Psoas muscle (tissue), 7 donors: ENCODE measurements at regions not wholly inside any gene's neighbourhood (a gene's known extent, or its start where the extent isn't known, plus 50 kb on each side); places are given as distances from the start of the nearest gene placed in this dataset.

Experiments
- ATAC-seq, 4 donors: fragments of 200-7000 bp; cut with Tn5 transposase; one replicate each; pipeline ENCODE4 v1.9.1; 2020; ENCODE audit warnings: moderate library complexity in 3 of 4, mild to moderate bottlenecking in 2 of 4
- DNase-seq, 2 donors: peaks; one replicate each; pipeline ENCODE4 v3.0.0-alpha.2; 2020
- H3K27ac ChIP-seq: fragments of 200-600 bp; one replicate; pipeline ENCODE4 v1.8.0; 2022
- H3K27me3 ChIP-seq, 3 donors: fragments of 200-600 bp in 1 of 3; one replicate each; pipeline versions ENCODE4 v1.6.1 to v1.8.0; 2013 to 2022; ENCODE audit warnings: low read length in 2 of 3, mild to moderate bottlenecking in 2 of 3, moderate library complexity in 1 of 3; ENCODE audit not compliant: insufficient read depth in 3 of 3
- H3K36me3 ChIP-seq, 2 donors: fragments of 200-600 bp in 1 of 2; one replicate each; pipeline versions ENCODE4 v1.6.1 to v1.8.0; 2013 to 2022; ENCODE audit warnings: low read depth in 1 of 2, mild to moderate bottlenecking in 1 of 2, moderate library complexity in 1 of 2; ENCODE audit not compliant: insufficient read depth in 1 of 2
- H3K4me1 ChIP-seq: fragments of 200-600 bp; one replicate; pipeline ENCODE4 v1.8.0; 2022
- H3K4me3 ChIP-seq: fragments of 200-600 bp; one replicate; pipeline ENCODE4 v1.8.0; 2022; ENCODE audit warnings: mild to moderate bottlenecking
- H3K9me3 ChIP-seq: fragments of 200-600 bp; one replicate; pipeline ENCODE4 v1.8.0; 2022
- WGBS, 3 donors: extraction: QIAGEN DNeasy Blood & Tissue Kit; methylation state at CpG; one replicate each; pipeline versions ENCODE4 v1.1.6 to v1.1.7; 2013; 5-methylcytosine and 5-hydroxymethylcytosine counted together
- intact Hi-C, 2 donors: fragments of 100-400 bp; cut with DNase I; formaldehyde crosslinking; loops; one replicate each; pipeline versions ENCODE4 v1.11.0 to v1.14.2; 2022
- TF ChIP-seq, protein P1 (sequence below): fragments of 200-600 bp; IDR thresholded peaks from one replicate; pipeline ENCODE4 v1.8.0; 2022; ENCODE audit warnings: antibody characterized with exemption
- donor health status: healthy with polysubstance abuse.
- donor health status: DM: no; HTN: no; CAD: no; lungs with moderate emphysema.
- donor health status: Bipolar disorder and iron deficiency.
- donor health status: healthy.
- donor health status: DM: yes; HTN: yes; CAD: no.
- donor health status: DM: no; HTN: no; CAD: no.
- donor health status: DM: yes; HTN: yes; CAD: no.

- TF ChIP-seq, protein P1, sequence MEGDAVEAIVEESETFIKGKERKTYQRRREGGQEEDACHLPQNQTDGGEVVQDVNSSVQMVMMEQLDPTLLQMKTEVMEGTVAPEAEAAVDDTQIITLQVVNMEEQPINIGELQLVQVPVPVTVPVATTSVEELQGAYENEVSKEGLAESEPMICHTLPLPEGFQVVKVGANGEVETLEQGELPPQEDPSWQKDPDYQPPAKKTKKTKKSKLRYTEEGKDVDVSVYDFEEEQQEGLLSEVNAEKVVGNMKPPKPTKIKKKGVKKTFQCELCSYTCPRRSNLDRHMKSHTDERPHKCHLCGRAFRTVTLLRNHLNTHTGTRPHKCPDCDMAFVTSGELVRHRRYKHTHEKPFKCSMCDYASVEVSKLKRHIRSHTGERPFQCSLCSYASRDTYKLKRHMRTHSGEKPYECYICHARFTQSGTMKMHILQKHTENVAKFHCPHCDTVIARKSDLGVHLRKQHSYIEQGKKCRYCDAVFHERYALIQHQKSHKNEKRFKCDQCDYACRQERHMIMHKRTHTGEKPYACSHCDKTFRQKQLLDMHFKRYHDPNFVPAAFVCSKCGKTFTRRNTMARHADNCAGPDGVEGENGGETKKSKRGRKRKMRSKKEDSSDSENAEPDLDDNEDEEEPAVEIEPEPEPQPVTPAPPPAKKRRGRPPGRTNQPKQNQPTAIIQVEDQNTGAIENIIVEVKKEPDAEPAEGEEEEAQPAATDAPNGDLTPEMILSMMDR: no peak
- DNase-seq (no peak), ATAC-seq (no peak)
- intact Hi-C loops: no loop called here
- no peaks in the 10 kb centered on the region for H3K4me1 ChIP-seq
- H3K27ac ChIP-seq: no peak overlapping the region
- H3K4me3 ChIP-seq: no peak overlapping the region
- H3K27me3 ChIP-seq: no peaks in the 10 kb centered on the region
- H3K9me3 ChIP-seq: no peaks in the 10 kb centered on the region
- H3K36me3 ChIP-seq: no peaks in the 10 kb centered on the region
- WGBS, 3 donors: 35 to 42% (median 42%) methylated on average over 3 of the region's 3 CpGs
These were observed 270.0 kb downstream of the SLC4A3 start for GRCh38 chr2:219897456-219897855.

GRCh38 chr2:219901155-219901554 lies 273.7 kb downstream of the SLC4A3 start:
- WGBS, 3 donors: 87 to 90% (median 89%) methylated on average over 7 of the region's 7 CpGs
- Histone ChIP-seq H3K9me3 (no peaks in the 10 kb centered on the region), H3K27me3 (no peaks in the 10 kb centered on the region), H3K36me3 (no peaks in the 10 kb centered on the region), H3K4me1 (no peaks in the 10 kb centered on the region), H3K27ac (no peak overlapping the region), H3K4me3 (no peak overlapping the region)
- intact Hi-C loops: no loop called here
- TF ChIP-seq, protein P1: no peak
- DNase-seq (no peak), ATAC-seq (no peak)

DNA sequence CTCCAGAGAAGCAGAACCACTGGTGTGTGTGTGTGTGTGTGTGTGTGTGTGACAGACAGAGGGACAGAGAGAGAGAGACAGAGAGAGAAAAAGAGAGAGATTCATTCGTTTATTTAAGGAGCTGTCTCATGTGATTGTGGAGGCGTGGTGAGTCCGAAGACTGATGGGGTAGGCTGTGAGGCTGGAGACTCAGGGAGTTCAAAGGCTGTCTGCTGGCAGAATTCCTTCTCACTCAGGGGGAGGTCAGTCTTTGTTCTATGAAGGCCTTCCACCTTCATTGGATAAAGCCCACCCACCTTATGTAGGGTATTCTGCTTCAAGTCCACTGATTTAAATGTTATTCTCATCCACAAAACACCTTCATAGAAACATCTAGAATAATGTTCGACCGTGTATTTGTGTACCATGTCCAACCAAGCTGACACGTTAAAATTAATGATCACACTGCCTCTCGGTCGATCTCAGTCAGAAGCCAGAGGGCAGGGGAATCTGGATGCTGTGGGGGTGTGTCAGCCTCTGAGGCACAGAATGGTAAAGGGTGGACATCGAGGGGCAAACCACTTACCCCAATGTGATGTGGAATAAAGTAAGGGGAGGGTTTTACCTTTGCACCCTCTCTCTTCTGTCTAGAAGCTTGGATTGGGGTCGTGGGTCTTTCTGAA lies 275.6 kb downstream of the SLC4A3 start:
- intact Hi-C loops: no loop called here
- 53 to 60% (median 57%) methylated on average over 10 of the region's 10 CpGs for WGBS, 3 donors
- no peak for ATAC-seq

GRCh38 chr2:219905640-219906039 lies 278.2 kb downstream of the SLC4A3 start:
- H3K27ac ChIP-seq: no peak overlapping the region
- no peaks in the 10 kb centered on the region for H3K9me3 ChIP-seq
- H3K36me3 ChIP-seq: no peaks in the 10 kb centered on the region
- TF ChIP-seq, protein P1: no peak
- WGBS, 3 donors: 95 to 97% (median 95%) methylated on average over 2 of the region's 2 CpGs
- no peaks in the 10 kb centered on the region for H3K4me1 ChIP-seq
- ATAC-seq (no peak), DNase-seq (no peak)
- H3K27me3 ChIP-seq: no peaks in the 10 kb centered on the region
- no peak overlapping the region for H3K4me3 ChIP-seq
- intact Hi-C loops: no loop called here

More for the DNA sequence above, 275.6 kb downstream of the SLC4A3 start:
- Histone ChIP-seq H3K4me1 (no peaks in the 10 kb centered on the region), H3K4me3 (no peak overlapping the region), H3K27me3 (no peaks in the 10 kb centered on the region), H3K9me3 (no peaks in the 10 kb centered on the region), H3K27ac (no peak overlapping the region), H3K36me3 (no peaks in the 10 kb centered on the region)
- TF ChIP-seq, protein P1: no peak
- no peak for DNase-seq
